Activated naive CD4-positive, alpha-beta T cell treated with anti-CD3 and anti-CD28 coated beads, Interleukin-2, amount 10 ng/mL, durations not matched to agents 7 days and 5 days (primary cell): ENCODE measurements at regions not wholly inside any gene's neighbourhood (a gene's known extent, or its start where the extent isn't known, plus 50 kb on each side); places are given as distances from the start of the nearest gene placed in this dataset.

Experiments
- CTCF ChIA-PET: fragments of 350-600 bp; sonication (Branson Sonifier 250); formaldehyde crosslinking; loops from one replicate; lab custom pipeline; 2021; ENCODE audit warnings: antibody characterized with exemption; lab: Charles Lee
- DNase-seq: peaks from one replicate; pipeline ENCODE4 v3.0.0-alpha.2; 2020
- H3K27ac Mint-ChIP-seq: one replicate; pipeline ENCODE4 v1.8.0; 2021; ENCODE audit warnings: mild to moderate bottlenecking, moderate library complexity, mixed read lengths
- H3K27me3 Mint-ChIP-seq: one replicate; pipeline ENCODE4 v1.8.0; 2021; ENCODE audit warnings: mild to moderate bottlenecking, mixed read lengths
- H3K36me3 Mint-ChIP-seq: one replicate; pipeline ENCODE4 v1.8.0; 2021; ENCODE audit warnings: mixed read lengths
- H3K4me1 Mint-ChIP-seq: one replicate; pipeline ENCODE4 v1.8.0; 2021; ENCODE audit warnings: mixed read lengths
- H3K4me3 Mint-ChIP-seq: one replicate; pipeline ENCODE4 v1.8.0; 2021; ENCODE audit warnings: mild to moderate bottlenecking, moderate library complexity, mixed read lengths
- H3K9me3 Mint-ChIP-seq: one replicate; pipeline ENCODE4 v1.8.0; 2021; ENCODE audit warnings: mixed read lengths

GRCh38 chr3:106372806-106373190 is 504.0 kb upstream of the CBLB start:
- Mint-ChIP-seq H3K27me3 (no peaks in the 10 kb centered on the region), H3K36me3 (no peaks in the 10 kb centered on the region), H3K4me1 (no peaks in the 10 kb centered on the region), H3K27ac (no peak overlapping the region), H3K4me3 (no peak overlapping the region), H3K9me3 (no peaks in the 10 kb centered on the region)
- no peak for DNase-seq
- CTCF ChIA-PET, result no interaction called here

- CTCF ChIA-PET, result no interaction called here
- Mint-ChIP-seq H3K9me3 (no peaks in the 10 kb centered on the region), H3K4me3 (no peak overlapping the region), H3K27ac (no peak overlapping the region), H3K36me3 (no peaks in the 10 kb centered on the region), H3K27me3 (no peaks in the 10 kb centered on the region), H3K4me1 (no peaks in the 10 kb centered on the region)
- DNase-seq, result no peak
These were observed 507.3 kb upstream of the CBLB start for GRCh38 chr3:106376016-106376570.

DNA sequence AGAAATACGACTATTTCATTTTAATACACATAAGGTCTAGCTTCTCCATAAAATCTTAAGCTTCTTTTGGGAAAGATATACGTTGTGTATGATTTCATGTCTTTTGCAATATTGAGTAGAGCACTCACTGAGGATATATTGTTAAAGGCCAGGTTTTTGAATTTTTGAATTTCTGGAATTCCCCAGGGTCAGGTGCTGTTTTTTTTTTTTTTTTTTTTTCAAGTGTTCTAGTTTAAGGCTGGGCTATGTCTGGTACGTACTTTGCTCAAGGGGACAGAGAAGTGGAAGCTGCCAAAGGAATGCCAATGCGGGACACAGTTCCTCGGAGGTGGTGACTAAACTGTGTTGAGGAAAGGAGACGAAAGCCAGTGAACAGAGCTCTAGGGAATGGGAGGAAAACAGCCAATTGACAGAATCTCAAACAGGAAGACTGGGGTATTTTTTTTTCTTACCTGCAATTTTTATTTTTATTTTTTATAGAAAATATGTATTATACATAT is 510.5 kb upstream of the CBLB start:
- H3K27me3 Mint-ChIP-seq, result no peaks in the 10 kb centered on the region
- DNase-seq, result no peak
- no peaks in the 10 kb centered on the region for H3K9me3 Mint-ChIP-seq
- H3K36me3 Mint-ChIP-seq, result no peaks in the 10 kb centered on the region
- no peak overlapping the region for H3K27ac Mint-ChIP-seq
- H3K4me1 Mint-ChIP-seq, result no peaks in the 10 kb centered on the region
- CTCF ChIA-PET, result no interaction called here
- H3K4me3 Mint-ChIP-seq, result no peak overlapping the region

DNA sequence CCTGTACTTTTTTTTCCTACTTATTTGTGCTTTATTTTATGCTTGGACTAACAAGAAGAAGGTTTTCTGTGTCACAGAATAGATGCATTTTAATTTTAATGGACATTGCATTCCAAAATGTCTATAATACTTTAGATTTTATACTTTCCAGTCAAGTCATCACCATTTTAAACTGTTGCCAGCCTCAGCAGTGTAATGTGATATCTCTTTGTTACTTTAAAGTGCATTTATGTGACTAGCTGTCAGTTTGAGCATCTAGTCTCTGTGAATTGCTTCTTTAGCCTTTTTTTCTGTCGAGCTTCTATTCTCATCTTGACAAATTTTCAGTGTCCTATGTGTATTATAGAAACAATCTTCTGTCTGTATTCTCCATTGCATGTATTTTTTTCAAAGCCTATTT is 511.4 kb upstream of the CBLB start:
- Mint-ChIP-seq H3K36me3 (no peaks in the 10 kb centered on the region), H3K9me3 (no peaks in the 10 kb centered on the region), H3K4me1 (no peaks in the 10 kb centered on the region), H3K27me3 (no peaks in the 10 kb centered on the region), H3K4me3 (no peak overlapping the region), H3K27ac (no peak overlapping the region)
- no peak for DNase-seq
- CTCF ChIA-PET, result no interaction called here

DNA sequence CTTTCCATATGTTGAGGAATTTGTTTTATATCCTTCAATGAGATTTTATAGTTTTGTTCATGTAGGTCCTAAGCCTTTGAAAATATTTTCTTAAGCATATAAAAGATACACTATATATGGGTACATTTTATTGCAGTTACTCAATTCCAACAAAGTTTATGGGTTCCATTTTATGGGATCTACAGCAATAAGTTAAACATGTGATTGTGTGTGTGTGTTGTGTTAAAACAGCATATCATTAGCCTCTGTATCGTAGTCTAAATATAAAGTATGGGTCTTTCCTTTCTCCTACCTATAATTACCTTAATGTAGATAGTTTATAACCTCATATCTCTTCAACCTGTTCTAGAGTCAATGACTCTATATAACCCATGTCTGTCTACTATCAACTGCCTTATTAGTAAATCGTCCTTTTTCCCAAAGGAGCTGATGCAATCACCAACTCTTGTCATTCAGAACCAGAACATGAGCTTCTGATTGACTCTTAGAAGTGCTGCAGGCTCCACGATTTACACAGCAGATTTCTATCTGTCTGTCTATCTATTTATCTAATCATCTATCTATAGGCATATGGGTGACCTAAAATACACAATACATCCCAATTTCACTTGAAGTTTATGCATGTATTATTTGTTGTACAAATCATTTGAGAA is 512.6 kb upstream of the CBLB start:
- Mint-ChIP-seq H3K27me3 (no peaks in the 10 kb centered on the region), H3K4me3 (no peak overlapping the region), H3K36me3 (no peaks in the 10 kb centered on the region), H3K27ac (no peak overlapping the region), H3K4me1 (no peaks in the 10 kb centered on the region), H3K9me3 (no peaks in the 10 kb centered on the region)
- DNase-seq, result no peak
- CTCF ChIA-PET, result no interaction called here

DNA sequence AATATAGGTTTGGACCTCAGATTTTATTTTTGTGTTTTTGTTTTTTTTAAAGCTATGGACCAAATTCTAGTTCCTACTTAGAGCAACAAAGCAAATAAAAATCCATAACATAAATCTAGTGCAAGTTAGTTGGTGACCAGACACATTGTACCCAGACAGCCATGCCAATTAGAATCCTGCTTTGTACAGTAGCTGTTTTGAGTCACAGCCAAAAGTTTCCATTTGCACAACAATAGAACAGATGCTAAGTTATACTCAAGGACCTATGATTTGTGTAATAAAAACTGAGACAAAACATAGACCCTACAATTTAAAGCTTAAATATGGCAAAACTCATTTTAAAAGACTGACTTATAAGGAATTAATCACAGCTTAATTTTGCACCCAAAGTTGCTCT is 513.1 kb upstream of the CBLB start:
- Mint-ChIP-seq H3K4me3 (no peak overlapping the region), H3K36me3 (no peaks in the 10 kb centered on the region), H3K27me3 (no peaks in the 10 kb centered on the region), H3K4me1 (no peaks in the 10 kb centered on the region), H3K9me3 (no peaks in the 10 kb centered on the region), H3K27ac (no peak overlapping the region)
- DNase-seq, result no peak
- CTCF ChIA-PET, result no interaction called here

DNA sequence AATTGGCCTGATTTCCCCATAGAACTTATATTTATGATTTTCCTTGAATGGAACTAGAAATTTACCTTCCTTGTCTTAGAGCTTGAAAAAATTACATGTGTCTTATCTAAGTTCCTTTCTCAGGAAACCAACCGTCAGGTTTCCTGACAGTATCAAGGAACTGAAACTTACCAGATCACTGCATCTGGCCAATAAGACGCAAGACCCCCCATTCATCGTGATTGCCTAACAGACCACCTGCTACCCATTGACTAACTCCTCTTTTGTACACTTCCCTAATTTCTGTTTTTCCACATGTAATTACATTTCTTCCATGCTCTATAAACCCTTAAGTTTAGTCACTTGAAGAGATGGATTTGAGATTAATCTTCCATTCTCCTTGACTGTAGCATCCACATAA is 517.2 kb upstream of the CBLB start:
- H3K27ac Mint-ChIP-seq, result no peak overlapping the region
- H3K4me3 Mint-ChIP-seq, result no peak overlapping the region
- no peaks in the 10 kb centered on the region for H3K9me3 Mint-ChIP-seq
- CTCF ChIA-PET, result interaction anchor here (0.6 kb wide), 1 partner anchor 25 kb away, joined by 3 read pairs; no protein-coding TSS in a partner anchor
- H3K36me3 Mint-ChIP-seq, result no peaks in the 10 kb centered on the region
- no peak for DNase-seq
- H3K4me1 Mint-ChIP-seq, result no peaks in the 10 kb centered on the region
- peaks cover 6% of the 10 kb centered on the region for H3K27me3 Mint-ChIP-seq

DNA sequence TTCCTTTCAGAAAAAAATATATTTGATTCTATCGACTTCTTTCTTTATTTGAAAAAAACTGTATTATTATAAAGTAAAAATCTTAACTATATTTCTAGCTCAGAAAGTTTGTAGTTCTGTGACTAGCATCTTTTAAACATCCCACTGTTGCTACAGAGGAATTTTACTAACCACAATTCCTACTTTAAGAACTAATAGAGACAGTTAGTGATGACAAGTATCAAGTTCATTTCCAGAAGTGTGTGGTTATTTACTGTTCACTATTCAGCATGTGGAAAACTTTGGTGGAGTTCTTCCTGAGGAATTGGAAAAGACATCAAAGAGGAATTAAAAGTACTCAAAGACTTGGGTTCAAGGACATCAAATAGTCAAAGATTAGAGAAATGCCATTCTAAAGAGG is 524.1 kb upstream of the CBLB start:
- DNase-seq, result no peak
- Mint-ChIP-seq H3K36me3 (no peaks in the 10 kb centered on the region), H3K27ac (no peak overlapping the region), H3K27me3 (peaks cover under 1% of the 10 kb centered on the region), H3K4me1 (no peaks in the 10 kb centered on the region), H3K9me3 (no peaks in the 10 kb centered on the region), H3K4me3 (no peak overlapping the region)
- CTCF ChIA-PET, result no interaction called here

- H3K27ac Mint-ChIP-seq, result no peak overlapping the region
- no peaks in the 10 kb centered on the region for H3K9me3 Mint-ChIP-seq
- no peak for DNase-seq
- CTCF ChIA-PET, result no interaction called here
- H3K36me3 Mint-ChIP-seq, result no peaks in the 10 kb centered on the region
- no peaks in the 10 kb centered on the region for H3K27me3 Mint-ChIP-seq
- no peak overlapping the region for H3K4me3 Mint-ChIP-seq
- no peaks in the 10 kb centered on the region for H3K4me1 Mint-ChIP-seq
These were observed 528.2 kb upstream of the CBLB start for GRCh38 chr3:106397006-106397405.

DNA sequence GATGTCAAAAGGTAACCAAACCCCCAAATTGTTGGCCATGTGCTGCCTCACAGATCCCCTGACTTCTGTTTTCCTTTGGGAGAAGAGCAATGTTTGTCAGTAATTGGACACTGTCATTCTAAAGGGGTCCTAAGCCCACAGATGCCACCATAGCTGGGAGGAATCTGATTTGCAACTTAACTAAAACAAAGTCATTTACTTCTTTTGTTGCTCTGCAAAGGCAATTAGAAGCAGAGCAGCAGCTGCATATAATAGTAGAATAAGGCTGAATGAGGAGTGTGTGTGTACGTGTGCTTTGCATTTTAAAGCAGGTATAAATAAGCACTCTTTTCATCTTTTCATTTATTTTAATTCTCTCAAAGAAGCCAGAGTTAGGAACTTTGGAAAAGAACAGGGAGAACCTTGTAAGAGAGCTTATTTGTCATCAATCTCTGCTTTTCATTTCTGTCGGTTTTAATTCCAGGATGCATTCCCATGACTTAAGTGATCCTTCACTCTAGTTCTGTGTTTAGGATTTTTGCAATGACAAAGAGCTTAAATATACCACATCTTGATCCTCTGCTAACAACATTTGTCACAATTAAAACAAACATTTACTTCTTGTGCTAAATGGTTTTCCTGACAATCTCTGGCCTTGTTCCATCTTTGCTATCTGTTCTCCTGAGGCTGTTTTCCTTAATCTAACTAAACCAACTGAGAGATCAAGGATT is 530.2 kb upstream of the CBLB start:
- no peak overlapping the region for H3K4me3 Mint-ChIP-seq
- H3K27me3 Mint-ChIP-seq, result no peaks in the 10 kb centered on the region
- no peak for DNase-seq
- CTCF ChIA-PET, result interaction anchor here (0.6 to 1.0 kb wide), 2 partner anchors 33 to 790 kb away, joined by 3 read pairs; no protein-coding TSS in a partner anchor
- H3K27ac Mint-ChIP-seq, result no peak overlapping the region
- no peaks in the 10 kb centered on the region for H3K36me3 Mint-ChIP-seq
- no peaks in the 10 kb centered on the region for H3K4me1 Mint-ChIP-seq
- H3K9me3 Mint-ChIP-seq, result no peaks in the 10 kb centered on the region

GRCh38 chr3:106399761-106400160 is 530.9 kb upstream of the CBLB start:
- CTCF ChIA-PET, result no interaction called here

GRCh38 chr3:106401666-106402490 is 533.1 kb upstream of the CBLB start:
- Mint-ChIP-seq H3K4me1 (no peaks in the 10 kb centered on the region), H3K27me3 (no peaks in the 10 kb centered on the region), H3K27ac (no peak overlapping the region), H3K9me3 (no peaks in the 10 kb centered on the region), H3K4me3 (no peak overlapping the region), H3K36me3 (no peaks in the 10 kb centered on the region)
- no peak for DNase-seq
- CTCF ChIA-PET, result no interaction called here

More at GRCh38 chr3:106399761-106400160, 530.9 kb upstream of the CBLB start:
- Mint-ChIP-seq H3K36me3 (no peaks in the 10 kb centered on the region), H3K9me3 (no peaks in the 10 kb centered on the region), H3K4me3 (no peak overlapping the region), H3K27me3 (no peaks in the 10 kb centered on the region), H3K27ac (no peak overlapping the region), H3K4me1 (no peaks in the 10 kb centered on the region)
- DNase-seq, result no peak

GRCh38 chr3:106403371-106404145 is 534.7 kb upstream of the CBLB start:
- Mint-ChIP-seq H3K4me3 (no peak overlapping the region), H3K9me3 (no peaks in the 10 kb centered on the region), H3K4me1 (no peaks in the 10 kb centered on the region), H3K27ac (no peak overlapping the region), H3K27me3 (no peaks in the 10 kb centered on the region), H3K36me3 (no peaks in the 10 kb centered on the region)
- CTCF ChIA-PET, result interaction anchor here (0.8 kb wide), 1 partner anchor 12 kb away, joined by 3 read pairs; no protein-coding TSS in a partner anchor
- DNase-seq, result no peak
